HG02571 (cell line): ENCODE measurements at regions not wholly inside any gene's neighbourhood (a gene's known extent, or its start where the extent isn't known, plus 50 kb on each side); places are given as distances from the start of the nearest gene placed in this dataset.
"Not testable (repeated sequence)": the region's sequence is repeated elsewhere in the genome, so short reads cannot be mapped to it uniquely, and the experiment has no call there.

Experiments
- ATAC-seq: cut with Tn5 transposase; IDR thresholded peaks from one replicate; pipeline ENCODE4 v1.9.1; 2021; ENCODE audit warnings: mild to moderate bottlenecking, moderate library complexity; ENCODE audit not compliant: unreplicated experiment

DNA sequence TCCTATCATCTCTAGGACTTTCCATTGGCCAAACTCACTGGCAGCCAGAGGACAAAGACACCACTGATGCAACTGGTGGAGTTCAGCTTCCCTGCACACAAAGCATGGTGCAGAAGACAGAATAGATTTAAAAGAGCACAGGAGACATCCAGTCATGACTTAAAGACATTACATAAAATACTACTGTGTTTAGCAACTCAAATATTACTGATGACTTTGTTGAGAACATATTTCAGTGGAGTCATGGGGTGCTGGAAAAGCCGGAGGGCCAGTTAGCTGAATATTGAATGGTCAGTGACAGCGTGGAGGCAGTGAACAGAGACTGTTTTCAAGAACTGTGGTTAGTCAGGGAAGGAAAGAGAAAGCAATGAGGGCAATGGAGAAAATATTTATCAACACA lies 296.3 kb upstream of the NRP1 start:
- ATAC-seq, result no peak

DNA sequence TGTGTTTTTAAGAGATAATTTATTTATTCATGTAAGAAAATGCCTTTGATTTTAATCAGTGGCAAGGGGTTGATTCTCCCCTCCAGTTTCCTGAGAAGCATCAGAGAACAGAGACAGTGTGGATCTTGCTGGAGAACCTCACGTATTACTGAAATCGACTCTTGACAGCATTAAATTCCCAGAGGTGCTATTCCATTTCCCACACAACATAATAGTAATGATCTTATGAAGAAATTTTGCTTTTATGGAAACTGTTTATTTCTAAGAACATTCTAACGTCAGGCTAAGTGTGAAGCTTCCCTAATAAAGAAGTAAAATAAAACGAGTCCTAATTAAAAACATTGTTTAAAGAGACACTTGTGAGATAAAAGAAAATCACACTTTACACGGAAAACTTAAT lies 293.1 kb upstream of the NRP1 start:
- no peak for ATAC-seq

DNA sequence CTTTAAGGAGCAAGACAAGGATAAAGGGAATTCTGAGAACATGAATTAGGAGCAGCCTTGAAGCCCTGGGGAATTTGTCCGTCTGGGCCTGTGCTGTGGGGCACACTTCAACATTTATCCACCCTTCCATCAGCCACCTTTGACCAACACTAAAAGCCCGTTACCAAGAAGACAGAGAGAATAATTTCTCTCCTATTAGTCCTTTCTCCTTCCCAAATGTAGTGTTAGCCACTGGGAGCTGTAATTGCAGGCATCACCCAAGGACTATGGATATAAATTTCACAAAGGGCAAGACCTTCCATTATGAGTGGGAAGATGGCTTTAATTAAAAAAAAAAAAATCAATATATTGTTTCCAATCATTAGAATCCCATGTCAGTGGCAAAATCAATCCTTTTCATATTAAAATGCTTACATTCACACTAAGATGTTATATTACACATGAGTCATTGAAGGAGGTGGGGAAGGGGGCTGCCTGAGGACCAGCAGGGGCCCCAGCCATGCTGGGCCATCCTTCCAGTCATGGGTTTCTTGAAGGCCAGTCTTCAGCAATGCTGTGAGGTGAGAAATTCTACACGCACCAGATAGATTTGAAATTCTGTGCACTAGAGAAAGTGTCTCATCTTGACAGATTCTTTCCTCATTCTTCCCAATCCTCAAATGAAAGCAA lies 292.5 kb upstream of the NRP1 start:
- no peak for ATAC-seq

DNA sequence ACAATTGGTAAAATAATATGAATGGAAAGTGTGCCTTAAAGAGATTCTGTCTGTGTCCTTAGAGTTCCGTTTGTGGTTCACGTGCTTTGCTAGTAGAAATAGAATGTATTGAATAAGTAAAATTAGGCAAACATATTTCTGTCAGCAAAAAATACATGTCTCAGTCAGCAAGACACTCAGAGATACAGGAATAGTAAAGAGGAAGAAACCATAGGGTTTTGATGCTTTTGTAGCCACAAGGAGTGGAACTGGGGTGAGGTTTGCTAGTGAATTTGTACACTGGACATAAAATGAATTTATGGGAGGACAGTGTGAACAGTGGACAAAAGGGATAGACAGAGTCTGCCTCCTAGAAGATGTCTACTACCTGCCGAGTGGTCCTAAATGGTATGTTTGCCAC lies 289.2 kb upstream of the NRP1 start:
- ATAC-seq, result no peak

DNA sequence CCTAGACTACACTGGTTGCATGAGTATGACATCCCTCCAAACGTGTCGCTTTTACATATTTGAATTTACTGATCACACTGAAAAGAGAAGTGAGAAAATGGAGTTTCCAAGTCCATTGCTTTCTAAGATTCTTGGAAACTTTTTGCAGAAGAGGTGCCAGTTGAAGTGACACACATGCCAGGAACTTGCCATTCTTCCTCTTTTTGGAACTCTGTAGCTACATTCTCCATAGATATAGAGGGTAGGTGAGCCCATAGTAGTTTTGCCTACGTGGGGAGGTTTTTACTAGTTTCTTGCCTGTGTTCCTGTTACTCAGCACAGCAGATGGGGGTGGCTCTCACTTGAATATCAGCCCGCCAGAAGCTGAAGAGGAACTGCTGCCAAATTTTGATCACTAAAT lies 286.6 kb upstream of the NRP1 start:
- ATAC-seq, result no peak

DNA sequence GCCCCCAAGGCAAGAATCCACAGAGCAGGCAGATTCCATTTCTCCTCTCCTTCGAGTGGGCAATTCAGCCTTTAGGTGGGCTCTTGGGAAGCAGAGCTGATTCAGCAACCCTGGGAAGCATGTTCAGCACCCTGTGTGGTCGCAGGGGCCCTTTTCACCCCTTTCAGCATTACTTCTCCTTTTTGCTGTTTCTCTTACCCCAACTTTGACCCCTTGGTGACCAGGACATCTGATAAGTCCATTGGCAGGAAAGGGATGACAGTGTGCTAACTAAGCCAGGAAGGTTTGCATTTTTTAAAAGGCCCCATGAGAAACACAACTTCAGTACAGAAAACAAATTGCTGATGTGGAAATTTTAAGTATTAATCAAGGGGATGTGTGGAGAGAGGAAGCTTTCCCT lies 283.7 kb upstream of the NRP1 start:
- ATAC-seq, result no peak

DNA sequence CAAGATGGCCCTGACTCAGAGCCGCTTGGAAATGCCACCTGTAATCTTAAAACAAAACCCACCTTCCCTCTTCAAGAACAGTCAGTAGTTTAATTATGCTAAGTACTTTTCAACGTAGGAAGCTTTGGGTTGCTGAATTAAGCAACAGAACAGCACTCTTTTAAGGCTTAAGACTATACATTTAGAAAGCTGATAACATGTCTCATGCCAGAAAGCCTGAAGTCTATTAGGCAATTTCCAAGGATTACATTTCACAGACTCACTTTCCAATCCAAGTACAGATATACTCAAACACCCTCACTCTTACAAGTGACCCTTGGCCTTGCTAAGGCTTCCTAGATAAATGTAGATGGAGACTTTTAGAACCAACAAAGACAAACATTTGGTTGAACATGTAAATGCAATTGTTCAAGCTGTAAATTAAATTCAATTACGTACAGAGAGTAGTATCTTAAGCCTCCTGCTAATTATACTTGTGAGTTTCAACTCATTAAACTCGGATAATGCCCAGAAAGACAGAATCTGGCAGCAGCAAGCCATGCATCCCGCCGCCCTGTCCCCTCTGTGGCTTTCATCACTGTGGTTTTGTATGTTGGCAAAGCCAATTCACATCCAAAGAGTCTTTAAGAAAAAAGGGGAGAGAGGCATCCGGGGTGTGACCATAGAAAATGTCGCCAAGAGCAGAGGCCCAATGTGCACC lies 283.1 kb upstream of the NRP1 start:
- no peak for ATAC-seq

DNA sequence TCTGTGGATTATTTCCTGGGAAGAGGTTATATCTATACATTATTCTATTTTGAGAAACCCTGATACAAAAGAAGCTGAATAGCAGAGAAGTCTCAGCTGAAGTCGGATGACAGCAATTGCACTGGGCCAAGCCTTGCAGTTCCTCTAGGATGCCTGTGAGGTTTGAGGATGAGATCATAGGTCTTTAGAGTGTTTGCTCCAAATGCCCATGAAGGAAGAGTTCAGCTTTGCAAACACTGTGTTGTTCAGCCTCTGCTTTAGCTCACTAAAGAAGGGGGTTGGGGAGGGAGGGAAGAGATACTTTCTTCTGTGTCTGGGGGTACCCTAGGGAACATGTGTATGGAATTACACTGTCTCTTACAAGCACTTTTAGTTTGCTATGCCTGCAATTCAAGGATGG lies 282.5 kb upstream of the NRP1 start:
- no peak for ATAC-seq

DNA sequence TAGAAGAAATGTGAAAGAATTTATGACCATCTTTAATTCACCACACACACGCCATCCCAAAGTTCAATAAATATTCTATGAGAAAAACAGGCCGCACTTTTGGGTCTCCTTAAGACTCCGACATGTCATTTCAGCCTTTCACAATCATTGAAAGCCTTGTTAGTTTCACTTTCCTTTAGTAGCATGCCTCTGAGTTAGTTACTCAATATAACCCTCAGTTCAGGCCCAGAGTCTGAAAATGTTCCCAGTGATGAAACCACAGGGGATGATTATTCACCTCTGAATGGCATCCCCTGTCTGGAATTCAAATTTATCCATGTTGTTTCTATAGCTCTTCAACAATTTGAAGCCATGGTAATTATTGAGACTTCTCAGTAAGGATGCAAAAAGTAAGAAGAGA lies 278.1 kb upstream of the NRP1 start:
- ATAC-seq, result no peak

DNA sequence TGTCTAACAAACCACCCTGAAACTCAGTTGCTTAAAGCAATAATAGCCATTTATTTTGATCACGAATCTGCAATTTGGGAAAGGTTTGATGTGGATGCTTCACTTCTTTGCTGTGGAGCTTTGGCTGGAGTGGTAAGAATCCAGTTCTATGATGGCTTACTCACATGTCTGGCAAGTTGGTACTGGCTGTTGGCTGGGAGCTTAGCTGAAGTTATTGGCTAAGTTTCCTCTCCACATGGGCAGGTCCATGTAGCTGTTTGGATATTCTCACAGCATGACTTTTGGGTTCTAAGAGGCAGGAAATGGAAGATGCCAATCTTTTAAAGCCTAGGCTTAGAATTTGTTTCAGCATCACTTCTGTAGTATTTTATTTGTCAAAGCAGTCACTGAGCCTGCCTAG lies 277.6 kb upstream of the NRP1 start:
- ATAC-seq, result no peak

DNA sequence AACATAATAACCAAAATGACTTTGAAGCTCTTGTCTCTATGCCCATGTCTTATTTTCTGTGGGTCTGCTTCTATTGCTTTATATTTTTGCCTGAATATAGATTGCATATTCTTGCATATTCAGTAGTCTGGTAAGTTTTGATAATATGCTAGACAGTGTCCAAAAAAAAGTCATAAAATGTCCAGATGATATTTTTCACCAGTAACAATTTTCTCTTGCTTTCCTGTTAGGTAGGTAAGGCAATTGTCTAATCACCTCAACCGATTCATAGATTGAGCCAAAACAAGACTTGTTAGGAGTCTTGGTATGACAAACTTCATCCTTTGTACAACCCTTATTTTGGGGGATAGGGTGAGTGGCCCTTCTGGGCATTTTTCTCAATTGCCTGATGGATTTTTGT lies 277.0 kb upstream of the NRP1 start:
- no peak for ATAC-seq

DNA sequence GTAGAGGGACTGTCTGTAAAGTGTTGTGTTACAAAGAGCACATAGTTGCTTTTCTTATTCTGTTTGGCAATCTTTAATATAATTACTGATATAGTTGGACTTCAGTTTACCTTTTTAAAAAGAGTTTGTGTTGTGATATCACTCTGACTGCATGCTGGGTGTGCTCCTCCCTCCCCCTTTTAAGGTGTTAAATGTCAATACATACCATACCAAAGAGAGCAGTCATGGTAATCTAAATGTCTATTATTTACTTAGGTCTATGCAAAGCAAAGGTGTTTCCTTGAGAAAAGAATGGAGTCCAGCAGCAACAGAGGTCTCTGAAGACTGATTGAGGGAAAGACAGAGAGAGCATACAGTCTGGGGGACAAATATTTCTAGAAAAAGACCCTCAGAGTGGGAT lies 275.1 kb upstream of the NRP1 start:
- ATAC-seq, result no peak

DNA sequence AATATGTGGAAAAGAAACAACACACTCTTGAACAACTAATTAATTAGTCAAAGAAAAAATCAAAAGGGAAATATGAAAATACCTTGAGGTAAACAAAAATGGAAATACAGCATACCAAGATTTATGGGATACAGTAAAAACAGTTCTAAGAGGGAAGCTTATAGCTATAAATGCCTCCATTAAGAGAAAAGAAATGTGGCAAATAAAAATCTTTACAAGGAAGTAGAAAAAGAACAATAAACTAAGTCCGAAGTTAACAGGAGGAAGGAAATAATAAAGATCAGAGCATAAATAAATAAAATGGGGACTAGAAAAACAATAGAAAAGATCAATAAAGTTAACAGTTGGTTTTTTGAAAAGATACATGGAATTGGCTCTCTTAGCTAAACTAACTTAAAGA lies 267.8 kb upstream of the NRP1 start:
- ATAC-seq, result no peak

DNA sequence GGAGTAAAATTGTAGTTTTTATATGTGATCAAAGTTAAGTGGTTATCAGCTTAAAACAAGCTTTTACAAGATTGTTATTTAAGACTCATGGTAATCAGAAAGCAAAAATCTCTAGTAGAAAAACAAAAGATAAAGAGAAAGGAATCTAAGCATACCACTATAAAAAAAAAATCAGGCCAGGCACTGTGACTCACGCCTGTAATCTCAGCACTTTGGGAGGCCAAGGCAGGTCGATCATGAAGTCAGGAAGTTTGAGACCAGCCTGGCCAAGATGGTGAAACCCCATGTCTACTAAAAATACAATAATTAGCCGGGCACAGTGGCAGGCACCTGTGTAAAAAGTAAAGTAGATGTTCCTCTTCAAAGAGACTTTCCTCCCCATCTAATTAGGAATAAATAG lies 265.9 kb upstream of the NRP1 start:
- no peak for ATAC-seq

DNA sequence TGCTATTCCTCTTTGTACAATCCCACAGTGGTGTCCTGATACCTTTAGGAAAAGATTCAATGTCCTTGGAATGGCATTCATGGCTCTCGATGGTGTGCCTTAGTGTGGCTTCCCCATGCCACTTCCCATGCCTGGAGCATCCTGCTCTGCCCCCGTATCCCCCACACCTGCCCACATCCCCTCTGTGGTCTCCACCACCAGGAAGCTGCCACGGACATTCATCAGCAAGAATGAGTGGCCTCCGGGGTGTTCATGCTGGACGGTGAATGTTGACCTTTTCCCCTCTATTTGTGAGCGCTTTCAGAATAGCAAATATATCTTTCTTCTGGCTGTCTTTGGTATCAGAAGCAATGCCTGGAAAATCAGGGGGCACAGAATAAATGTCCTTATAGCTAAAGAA lies 262.0 kb upstream of the NRP1 start:
- ATAC-seq, result no peak

DNA sequence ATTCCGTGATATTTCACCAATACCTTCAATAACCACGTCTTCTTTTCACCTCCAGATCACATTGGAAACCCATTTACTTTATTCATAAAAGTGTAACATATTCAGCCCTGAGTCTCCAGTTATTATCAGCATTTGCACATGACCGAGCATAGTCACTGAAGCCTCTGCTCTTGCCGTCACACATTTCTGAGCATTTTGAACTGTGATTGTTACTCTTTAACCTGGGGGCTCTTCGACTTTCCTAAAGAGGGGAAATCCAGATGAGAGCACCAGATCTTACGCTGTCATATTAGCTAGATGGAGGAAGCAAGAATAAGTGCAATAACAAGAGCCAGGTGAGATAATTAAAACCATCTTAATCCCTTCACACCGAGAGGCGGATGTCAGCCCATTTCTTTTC lies 260.0 kb upstream of the NRP1 start:
- no peak for ATAC-seq

DNA sequence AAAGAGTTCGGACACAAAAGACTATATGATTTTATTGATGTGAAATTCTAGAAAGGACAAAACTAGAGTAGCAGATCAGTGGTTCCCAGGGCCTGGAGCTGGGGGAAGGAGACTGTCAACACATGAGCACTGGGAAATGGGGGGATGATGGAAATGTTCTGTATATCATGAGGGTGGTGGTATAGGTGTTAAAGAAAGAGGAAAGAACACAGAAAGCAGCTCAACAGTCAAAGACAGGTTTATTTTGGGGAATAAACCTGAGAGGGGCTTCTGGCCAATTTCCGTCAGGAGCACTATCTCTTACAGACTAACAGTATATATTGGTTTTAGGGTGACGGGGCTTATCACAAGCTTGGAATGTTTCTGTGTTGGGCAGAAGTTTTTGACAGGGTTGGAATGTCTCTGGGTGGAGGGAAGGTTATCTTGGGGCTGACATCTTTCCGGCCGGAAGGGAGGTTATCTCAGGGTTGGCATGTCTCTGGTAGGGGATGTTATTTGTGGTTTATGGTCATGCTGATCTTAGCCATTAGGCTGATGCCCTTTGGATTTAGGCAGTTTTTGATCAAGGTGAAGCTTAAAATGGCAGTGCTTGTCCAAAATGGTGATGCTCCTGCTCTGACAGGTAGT lies 254.6 kb upstream of the NRP1 start:
- ATAC-seq, result no peak

DNA sequence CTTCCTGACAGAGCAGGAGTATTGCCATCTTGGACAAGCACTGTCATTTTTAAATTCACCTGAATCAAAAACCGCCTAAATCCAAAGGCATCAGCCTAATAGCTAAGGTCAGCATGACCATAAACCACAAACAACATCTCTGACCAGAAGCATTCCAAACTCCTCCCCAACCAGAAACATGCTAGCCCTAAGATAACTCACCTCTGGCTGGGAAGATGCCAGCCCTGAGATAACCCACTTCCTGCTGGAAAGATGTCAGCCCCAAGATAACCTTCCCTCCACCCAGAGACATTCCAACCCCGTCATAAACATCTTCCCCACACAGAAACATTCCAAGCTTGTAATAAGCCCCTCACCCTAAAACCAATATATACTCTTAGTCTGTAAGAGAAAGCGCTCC lies 250.1 kb upstream of the NRP1 start:
- ATAC-seq, result not testable (repeated sequence)

DNA sequence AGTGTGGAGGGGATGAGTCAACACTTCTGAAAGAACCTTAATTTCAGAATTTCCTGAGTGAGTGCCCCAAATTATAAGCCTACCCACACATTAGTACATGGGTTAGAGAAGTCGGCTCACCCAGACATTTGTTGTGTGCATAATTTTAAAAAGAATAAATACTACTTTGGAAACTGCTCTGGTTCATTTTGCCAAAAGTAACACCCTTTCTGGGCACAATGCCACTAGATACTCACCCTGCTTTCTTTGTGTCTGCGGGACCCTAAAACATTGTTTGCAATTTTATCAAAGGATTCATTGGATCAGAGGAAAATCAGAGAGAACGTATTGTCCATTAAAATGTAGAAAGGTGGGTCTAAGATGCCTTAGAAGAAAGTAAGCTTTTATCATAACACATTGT lies 245.5 kb upstream of the NRP1 start:
- ATAC-seq, result no peak

DNA sequence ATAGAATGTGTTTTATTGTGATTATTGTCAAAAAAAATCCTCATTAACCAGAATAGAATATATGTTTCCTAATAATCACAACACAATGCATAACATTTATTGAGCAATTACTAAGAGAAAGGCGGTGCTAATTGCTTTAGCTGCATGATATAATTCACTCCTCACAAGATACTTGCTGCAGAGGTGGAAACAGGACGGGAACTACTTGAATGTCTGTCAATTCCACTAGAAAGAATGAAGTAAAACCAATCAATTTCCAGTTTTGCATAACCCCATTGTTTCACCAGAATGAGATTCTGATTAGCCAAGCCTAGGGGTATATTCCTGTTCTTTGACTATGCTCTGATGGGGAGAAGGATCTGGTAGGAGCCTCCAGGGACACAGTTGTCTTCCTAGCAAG lies 239.1 kb upstream of the NRP1 start:
- ATAC-seq, result no peak

DNA sequence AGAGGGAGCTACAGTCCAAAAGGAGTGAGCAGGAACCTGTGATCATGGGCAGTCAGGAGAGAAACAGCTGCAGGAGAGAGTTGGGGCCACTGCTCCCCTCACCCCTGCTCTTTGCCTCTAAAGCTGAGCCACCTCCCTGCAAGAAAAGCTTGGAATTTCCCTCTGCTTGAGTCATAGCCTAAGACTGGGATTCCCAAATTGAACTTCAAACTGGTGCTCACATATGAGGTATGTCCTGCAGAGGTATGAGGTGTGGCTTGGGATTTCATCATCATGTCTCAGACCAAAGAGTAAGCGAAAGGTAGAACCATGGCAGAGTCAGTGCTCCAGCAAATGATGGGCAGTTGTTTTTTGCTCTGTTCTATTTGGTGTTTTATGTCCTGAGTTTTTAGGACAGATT lies 237.1 kb upstream of the NRP1 start:
- ATAC-seq, result no peak

DNA sequence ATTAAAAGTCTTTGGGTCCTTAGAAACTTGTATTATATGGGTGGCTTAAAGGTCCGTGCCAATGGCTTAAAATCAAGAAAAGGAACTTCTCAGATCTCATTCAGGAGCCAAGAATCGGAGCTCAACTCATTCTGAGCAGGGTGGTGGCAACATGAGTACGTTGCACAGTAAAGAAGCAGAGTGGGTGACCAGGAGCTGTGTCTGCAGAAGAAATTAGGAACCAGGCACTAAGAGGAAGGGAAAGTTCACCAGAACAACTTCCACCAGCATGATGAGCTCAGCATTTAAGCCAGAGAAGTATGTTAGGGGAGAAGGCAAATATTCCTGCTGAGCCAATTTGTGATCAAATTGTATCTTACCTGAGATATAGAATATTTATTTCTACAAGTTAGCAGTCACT lies 236.0 kb upstream of the NRP1 start:
- no peak for ATAC-seq

DNA sequence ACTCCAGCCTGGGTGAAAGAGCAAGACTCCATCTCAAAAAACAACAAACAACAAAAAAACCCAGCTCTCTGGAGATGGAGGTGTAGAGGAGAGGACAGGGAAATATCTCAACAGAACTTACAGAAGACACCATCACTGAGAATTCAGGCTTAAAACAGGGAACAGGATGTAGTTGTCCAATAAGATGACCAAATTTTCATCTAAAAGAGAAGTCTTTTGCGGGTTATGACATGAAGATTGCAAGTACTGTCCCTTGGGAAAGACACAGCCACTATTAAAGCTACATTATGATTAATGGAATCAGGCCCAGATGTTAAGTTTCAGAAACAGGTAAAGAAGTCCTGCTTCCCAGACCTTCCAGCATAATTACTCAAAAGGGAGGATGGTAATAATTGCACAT lies 235.2 kb upstream of the NRP1 start:
- ATAC-seq, result no peak
